SK-MEL-5 (cell line): ENCODE measurements at regions not wholly inside any gene's neighbourhood (a gene's known extent, or its start where the extent isn't known, plus 50 kb on each side); places are given as distances from the start of the nearest gene placed in this dataset.

Experiments used
- DNase-seq: peaks from one replicate; pipeline ENCODE4 v3.0.0-alpha.2; 2016; ENCODE audit warnings: low read depth, low spot score
- in situ Hi-C: cut with HindIII; loops from 2 replicates; pipeline ENCODE4 v1.10.0; 2016; ENCODE audit warnings: low sequenced_read_pairs, high pct_unique_total_duplicates, low pct_unique_long_range_greater_than_20kb

DNA sequence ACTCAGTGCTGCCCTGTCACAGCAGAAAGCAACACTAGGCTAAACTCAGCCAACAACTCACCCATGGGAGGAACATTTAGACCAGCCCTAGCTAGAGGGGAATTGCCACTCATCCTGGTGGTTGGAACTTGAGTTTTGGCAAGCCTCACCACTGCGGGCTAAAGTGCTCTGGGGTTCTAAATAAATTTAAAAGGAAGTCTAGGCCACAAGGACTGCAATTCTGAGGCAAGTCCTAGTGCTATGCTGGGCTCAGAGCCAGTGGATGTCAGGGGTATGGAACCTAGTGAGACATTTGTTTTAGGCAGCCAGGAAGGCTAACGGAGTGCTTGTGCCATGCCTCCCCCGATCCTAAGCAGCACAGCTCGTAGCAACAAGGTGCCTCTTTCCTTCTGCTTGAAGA, 78.0 kb downstream of the RGS13 start:
- no peak for DNase-seq
- in situ Hi-C loops: no loop called here

DNA sequence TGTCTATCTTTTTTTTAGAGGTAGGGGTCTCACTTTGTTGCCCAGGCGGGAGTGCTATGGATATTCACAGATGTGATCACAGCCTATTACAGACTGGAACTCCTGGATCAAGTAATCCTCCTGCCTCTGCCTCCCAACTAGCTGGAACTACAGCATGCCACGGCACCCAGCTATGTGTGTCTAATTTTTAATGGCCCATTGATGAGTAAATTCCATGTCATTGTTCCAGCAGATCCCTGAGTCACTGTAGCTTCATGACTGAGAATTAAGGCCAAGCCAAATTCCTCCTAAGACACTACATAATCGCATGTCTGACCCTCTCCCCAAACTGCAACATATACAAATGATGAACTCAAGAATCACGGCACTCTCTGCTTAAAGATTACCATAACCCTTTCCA, 84.2 kb upstream of the RGS2 start:
- in situ Hi-C loops: no loop called here
- DNase-seq: peak; percentile 5

DNA sequence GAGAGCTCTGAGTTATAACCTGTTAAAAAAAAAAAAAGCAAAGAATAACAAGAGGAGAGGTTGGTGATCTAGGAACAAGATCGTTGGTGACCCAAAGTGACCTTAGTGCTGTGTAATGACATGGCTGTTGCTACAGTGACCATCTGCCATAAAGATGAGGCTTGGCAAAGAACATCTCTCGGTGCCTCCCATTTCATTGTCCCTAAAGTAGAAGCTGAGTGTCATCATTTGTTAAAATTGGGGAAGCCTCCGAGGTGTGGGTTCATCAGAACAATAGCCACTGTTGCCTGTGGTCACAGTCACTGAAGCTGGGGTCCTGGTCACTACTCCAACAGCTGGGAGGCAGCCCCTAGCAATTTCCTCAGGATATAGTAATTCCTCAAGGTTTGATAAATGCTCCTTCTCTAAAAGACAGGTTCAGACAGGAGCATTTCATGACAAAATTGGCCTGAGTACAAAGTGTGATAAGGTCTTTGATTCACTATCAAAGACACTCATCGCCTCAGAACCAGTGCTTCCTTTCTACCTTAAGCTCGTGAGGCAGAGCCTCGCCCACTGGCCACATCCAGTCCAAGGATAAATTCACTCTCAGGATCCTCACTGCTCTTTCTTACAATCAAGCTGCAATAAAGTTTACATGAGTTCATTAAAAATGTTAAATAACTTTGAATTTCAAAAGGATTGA, 81.9 kb upstream of the RGS2 start:
- DNase-seq: no peak
- in situ Hi-C loops: no loop called here

GRCh38 chr1:192729500-192729899, 79.3 kb upstream of the RGS2 start:
- no peak for DNase-seq
- in situ Hi-C loops: no loop called here

DNA sequence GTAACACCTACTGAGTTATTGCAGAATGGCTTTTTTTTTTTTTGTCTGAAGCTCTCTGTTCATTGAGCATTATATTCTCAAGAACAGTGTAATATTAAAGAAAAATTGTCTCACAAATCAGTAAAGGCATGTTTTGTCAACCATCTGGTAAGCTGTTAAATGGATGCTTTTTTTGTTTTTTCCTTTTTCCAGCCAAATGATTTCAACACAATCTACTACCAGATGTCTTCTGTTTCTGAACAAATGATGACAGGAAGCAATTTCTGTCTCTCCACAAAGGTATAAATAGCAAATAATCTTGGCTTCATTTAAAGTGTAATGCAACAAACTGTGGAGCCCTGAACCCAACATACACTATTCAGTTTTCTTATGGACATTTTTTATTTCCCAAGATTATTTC, 78.6 kb upstream of the RGS2 start:
- DNase-seq: no peak
- in situ Hi-C loops: no loop called here

GRCh38 chr1:192732787-192733186, 76.1 kb upstream of the RGS2 start:
- in situ Hi-C loops: no loop called here
- DNase-seq: peak; percentile 42

DNA sequence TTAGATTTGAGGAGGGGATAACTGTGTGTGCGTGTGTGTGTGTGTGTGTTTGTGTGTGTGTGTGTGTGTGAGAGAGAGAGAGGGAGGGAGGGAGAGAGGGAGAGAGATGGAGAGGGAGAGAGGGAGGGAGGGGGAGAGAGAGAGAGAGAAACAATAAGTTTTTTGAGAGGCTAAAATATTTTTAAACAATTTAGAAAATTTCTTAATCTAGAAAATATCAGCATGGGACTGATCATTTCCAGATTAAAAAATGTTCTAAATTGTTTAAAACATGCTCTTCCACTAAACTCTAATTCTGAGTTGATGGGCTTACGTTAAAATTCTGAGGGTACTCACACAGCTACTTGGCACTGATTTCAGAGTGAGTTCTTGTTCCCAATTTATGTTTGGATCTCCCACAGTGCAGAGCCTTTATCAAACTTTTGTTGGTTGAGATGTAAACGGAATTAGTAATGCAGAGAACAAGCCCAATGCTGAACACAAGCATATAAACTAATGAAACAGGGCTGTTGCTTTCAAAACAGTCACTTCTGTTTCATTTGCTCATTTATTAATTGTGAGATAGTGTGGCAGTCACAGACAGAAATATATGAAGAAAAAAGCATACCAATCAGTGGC, 73.4 kb upstream of the RGS2 start:
- DNase-seq: no peak
- in situ Hi-C loops: no loop called here

GRCh38 chr1:192737306-192737705, 71.5 kb upstream of the RGS2 start:
- in situ Hi-C loops: no loop called here
- no peak for DNase-seq

GRCh38 chr1:192739476-192740184, 69.2 kb upstream of the RGS2 start:
- peak; percentile 86 for DNase-seq
- in situ Hi-C loops: no loop called here

- DNase-seq: no peak
- in situ Hi-C loops: no loop called here
Observed at GRCh38 chr1:192740214-192740613, 68.6 kb upstream of the RGS2 start.

GRCh38 chr1:192741095-192741494, 67.7 kb upstream of the RGS2 start:
- in situ Hi-C loops: no loop called here
- DNase-seq: no peak

- no peak for DNase-seq
- in situ Hi-C loops: no loop called here
Observed at GRCh38 chr1:192747301-192747700, 61.5 kb upstream of the RGS2 start.

- DNase-seq: no peak
- in situ Hi-C loops: no loop called here
Observed at GRCh38 chr1:192747943-192748342, 60.9 kb upstream of the RGS2 start.

DNA sequence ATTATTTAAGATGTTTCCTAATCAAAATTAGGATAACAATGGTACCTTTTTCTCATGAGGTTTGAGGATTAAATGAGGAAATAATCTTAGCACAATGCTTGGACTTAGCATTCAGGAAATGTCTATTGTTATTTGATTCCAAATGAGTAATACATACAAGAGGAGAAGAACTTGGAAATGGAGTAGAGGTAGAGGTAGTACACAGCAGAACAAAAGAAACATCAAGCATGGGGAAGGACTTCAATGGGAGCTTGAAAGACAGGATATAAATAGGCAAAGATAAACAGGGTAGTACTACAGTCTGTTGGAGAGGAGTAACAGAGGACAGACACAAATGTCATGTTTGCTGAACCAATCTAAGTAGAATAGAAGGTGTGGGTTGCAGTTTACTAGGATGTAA, 59.5 kb upstream of the RGS2 start:
- in situ Hi-C loops: no loop called here
- no peak for DNase-seq

DNA sequence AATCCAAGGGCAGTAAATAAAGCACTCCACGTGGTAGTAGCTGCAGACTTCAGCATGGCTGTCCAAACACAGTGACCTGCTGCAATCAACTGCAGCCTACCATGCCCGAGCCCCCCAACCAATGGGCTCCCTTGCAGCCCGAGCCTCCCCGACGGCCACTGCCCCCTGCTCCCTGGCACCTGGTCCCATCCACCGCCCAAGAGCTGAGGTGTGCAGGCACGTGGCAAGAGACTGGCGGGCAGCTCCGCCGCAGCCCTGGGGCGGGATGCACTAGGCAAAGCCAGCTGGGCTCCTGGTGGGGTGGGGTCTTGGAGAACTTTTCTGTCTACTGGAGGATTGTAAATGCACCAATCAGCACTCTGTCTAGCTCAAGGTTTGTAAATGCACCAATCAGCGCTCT, 57.6 kb upstream of the RGS2 start:
- no peak for DNase-seq
- in situ Hi-C loops: no loop called here

- in situ Hi-C loops: no loop called here
Observed at GRCh38 chr1:192756314-192756713, 52.5 kb upstream of the RGS2 start.

DNA sequence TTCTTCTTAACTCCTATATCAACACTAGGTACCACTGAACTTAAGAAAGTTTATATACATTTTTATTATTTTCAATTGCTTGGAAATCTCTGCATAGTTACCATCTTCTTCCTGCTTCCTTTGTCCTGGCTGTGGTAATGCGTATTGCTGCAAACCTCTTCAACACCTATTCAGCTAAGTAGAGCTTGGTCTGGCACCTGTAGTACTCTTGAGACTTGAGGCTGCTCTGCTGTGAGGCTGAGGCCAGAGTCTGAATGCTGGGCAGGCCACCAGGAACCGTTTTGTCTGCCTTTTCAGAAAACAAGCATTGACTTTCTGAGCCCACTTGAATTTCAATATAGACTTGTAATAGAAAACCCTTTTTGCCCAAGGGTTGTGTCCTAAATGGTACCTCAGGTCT, 52.0 kb upstream of the RGS2 start:
- in situ Hi-C loops: no loop called here
- DNase-seq: no peak

More at GRCh38 chr1:192756314-192756713, 52.5 kb upstream of the RGS2 start:
- no peak for DNase-seq

GRCh38 chr1:192758492-192758891, 50.3 kb upstream of the RGS2 start:
- in situ Hi-C loops: no loop called here
- DNase-seq: no peak
